Common myeloid progenitor, CD34-positive (primary cell): ENCODE measurements at regions not wholly inside any gene's neighbourhood (a gene's known extent, or its start where the extent isn't known, plus 50 kb on each side); places are given as distances from the start of the nearest gene placed in this dataset.

Experiments used
- CTCF ChIA-PET: fragments of 350-600 bp; sonication (Branson Sonifier 250); formaldehyde crosslinking; loops from one replicate; lab custom pipeline; 2021; ENCODE audit warnings: antibody characterized with exemption; lab: Charles Lee
- POLR2A ChIA-PET: fragments of 350-600 bp; sonication (Branson Sonifier 250); formaldehyde crosslinking; loops from one replicate; lab custom pipeline; 2021; ENCODE audit warnings: antibody characterized with exemption; lab: Charles Lee
- DNase-seq, 3 donors: peaks; one replicate each; pipeline versions ENCODE4 v3.0.0 to v3.0.0-alpha.2; 2013
- H3K27ac ChIP-seq, 2 experiments: 1 replicate in 1 of 2; 2 replicates in 1 of 2; pipeline ENCODE4 v1.7.0; 2013; ENCODE audit warnings: inconsistent platforms in 2 of 2, low read length in 2 of 2, mild to moderate bottlenecking in 2 of 2, low read depth in 1 of 2, moderate library complexity in 1 of 2; ENCODE audit not compliant: severe bottlenecking in 2 of 2, insufficient read depth in 1 of 2, poor library complexity in 1 of 2
- H3K27me3 ChIP-seq, 5 experiments: replicated peaks in 2 of 5; 1 replicate in 3 of 5; 2 replicates in 2 of 5; pipeline versions ENCODE4 v1.6.1 to v1.7.0; 2013; ENCODE audit warnings: low read length in 4 of 5, mild to moderate bottlenecking in 2 of 5, moderate library complexity in 2 of 5, inconsistent platforms in 1 of 5; ENCODE audit not compliant: insufficient read depth in 5 of 5, control insufficient read depth in 4 of 5
- H3K36me3 ChIP-seq, 4 experiments: 1 replicate in 2 of 4; 2 replicates in 2 of 4; pipeline versions ENCODE4 v1.6.1 to v1.7.0; 2013; ENCODE audit warnings: low read length in 3 of 4, control low read depth in 1 of 4, mild to moderate bottlenecking in 1 of 4; ENCODE audit not compliant: control insufficient read depth in 4 of 4, insufficient read depth in 4 of 4
- H3K4me1 ChIP-seq, 4 experiments: 1 replicate in 3 of 4; 2 replicates in 1 of 4; pipeline versions ENCODE4 v1.6.1 to v1.7.1; 2013; ENCODE audit warnings: low read length in 3 of 4, mild to moderate bottlenecking in 3 of 4, control low read depth in 1 of 4, inconsistent platforms in 1 of 4, moderate library complexity in 1 of 4; ENCODE audit not compliant: control insufficient read depth in 4 of 4, insufficient read depth in 4 of 4; ENCODE audit errors: control extremely low read depth in 1 of 4
- H3K4me3 ChIP-seq, 7 experiments: 1 replicate in 4 of 7; 2 replicates in 3 of 7; pipeline versions ENCODE4 v1.5.1 to v1.7.0; 2013; ENCODE audit warnings: mild to moderate bottlenecking in 7 of 7, low read length in 6 of 7, moderate library complexity in 6 of 7, inconsistent platforms in 2 of 7, low read depth in 2 of 7, control low read depth in 1 of 7; ENCODE audit not compliant: insufficient read depth in 4 of 7, control insufficient read depth in 1 of 7; ENCODE audit errors: extremely low read depth in 1 of 7
- H3K9me3 ChIP-seq, 5 experiments: 1 replicate in 4 of 5; 2 replicates in 1 of 5; pipeline versions ENCODE4 v1.6.1 to v1.7.1; 2013; ENCODE audit warnings: low read length in 4 of 5, mild to moderate bottlenecking in 2 of 5, inconsistent platforms in 1 of 5, low read depth in 1 of 5, moderate library complexity in 1 of 5; ENCODE audit not compliant: control insufficient read depth in 4 of 5, insufficient read depth in 2 of 5; ENCODE audit errors: control extremely low read depth in 1 of 5
- WGBS: methylation state at CpG from one replicate; pipeline ENCODE4 v1.1.5; 2013; ENCODE audit not compliant: insufficient coverage; 5-methylcytosine and 5-hydroxymethylcytosine counted together

DNA sequence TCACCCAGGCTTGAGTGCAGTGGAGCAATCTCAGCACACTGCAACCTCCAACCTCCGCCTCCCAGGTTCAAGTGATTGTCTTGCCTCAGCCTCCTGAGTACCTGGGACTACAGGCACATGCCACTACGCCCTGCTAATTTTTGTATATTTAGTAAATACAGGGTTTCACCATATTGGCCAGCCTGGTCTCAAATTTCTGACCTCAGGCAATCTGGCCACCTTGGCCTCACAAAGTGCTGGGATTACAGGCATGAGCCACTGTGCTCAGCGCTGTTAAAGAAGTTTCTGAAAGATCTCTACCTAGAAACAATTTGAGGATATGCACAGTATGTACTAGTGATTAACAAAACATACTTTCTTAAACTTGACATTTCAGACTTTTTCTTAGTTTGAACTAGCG is 182.6 kb upstream of the ESRRG start:
- Histone ChIP-seq H3K27me3 (peaks cover 0 to 3% (median 0%) of the 10 kb centered on the region in 5 experiments), H3K9me3 (no peaks in the 10 kb centered on the region), H3K27ac (no peak overlapping the region), H3K4me1 (no peaks in the 10 kb centered on the region), H3K4me3 (no peak overlapping the region), H3K36me3 (no peaks in the 10 kb centered on the region)
- POLR2A ChIA-PET = no interaction called here
- CTCF ChIA-PET = no interaction called here
- no peak for DNase-seq
- WGBS = 100% methylated on average over 1 of the region's 4 CpGs

DNA sequence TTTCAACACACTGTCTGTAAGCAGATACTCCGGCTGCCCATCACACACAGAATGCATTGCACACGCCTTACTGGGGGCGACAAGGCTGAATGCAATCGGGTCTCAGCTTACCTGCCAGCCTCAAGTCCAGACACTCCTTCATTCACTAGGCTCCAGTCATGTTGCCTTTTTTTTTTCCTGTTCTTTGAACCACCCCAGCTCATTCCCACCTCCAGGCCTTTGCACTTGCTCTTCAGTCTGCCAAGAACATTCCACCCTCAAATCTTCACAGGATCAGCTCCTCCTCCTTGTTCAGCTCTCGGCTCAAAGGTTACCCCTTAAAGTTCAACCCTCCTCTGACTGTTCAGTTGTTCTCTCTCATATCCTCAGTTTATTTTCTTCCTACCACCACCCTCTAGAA is 181.9 kb upstream of the ESRRG start:
- peaks cover 0 to 3% (median 0%) of the 10 kb centered on the region in 5 experiments for H3K27me3 ChIP-seq
- ChIA-PET POLR2A (no interaction called here), CTCF (no interaction called here)
- H3K36me3 ChIP-seq = no peaks in the 10 kb centered on the region
- no peak for DNase-seq
- H3K4me1 ChIP-seq = no peaks in the 10 kb centered on the region
- WGBS = 100% methylated on average over 4 of the region's 5 CpGs
- H3K4me3 ChIP-seq = no peak overlapping the region
- H3K27ac ChIP-seq = no peak overlapping the region
- H3K9me3 ChIP-seq = no peaks in the 10 kb centered on the region

DNA sequence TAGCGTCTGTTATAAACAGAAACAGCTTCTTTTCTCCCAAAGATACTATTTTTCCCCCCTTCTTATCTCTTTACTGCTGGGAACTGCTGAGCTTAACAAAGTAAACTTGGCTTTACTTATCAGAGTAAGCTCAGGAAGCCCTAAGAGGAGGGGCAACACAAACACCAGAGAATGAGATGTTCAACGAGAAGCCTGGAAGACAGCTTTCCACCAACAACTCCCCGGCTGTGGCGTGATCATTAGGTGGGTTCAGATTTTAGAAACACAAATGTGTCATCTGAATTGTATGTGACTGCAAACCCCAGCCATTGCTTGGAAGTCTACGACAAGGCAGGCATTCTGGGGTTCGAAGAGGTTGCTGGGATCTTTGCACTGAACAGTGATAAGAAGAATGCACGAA is 181.2 kb upstream of the ESRRG start:
- Histone ChIP-seq H3K27ac (no peak overlapping the region), H3K4me3 (no peak overlapping the region), H3K9me3 (no peaks in the 10 kb centered on the region), H3K36me3 (no peaks in the 10 kb centered on the region), H3K4me1 (no peaks in the 10 kb centered on the region), H3K27me3 (peaks cover 0 to 3% (median 0%) of the 10 kb centered on the region in 5 experiments)
- ChIA-PET CTCF (no interaction called here), POLR2A (no interaction called here)
- WGBS = 96% methylated on average over 6 of the region's 7 CpGs
- DNase-seq = no peak

DNA sequence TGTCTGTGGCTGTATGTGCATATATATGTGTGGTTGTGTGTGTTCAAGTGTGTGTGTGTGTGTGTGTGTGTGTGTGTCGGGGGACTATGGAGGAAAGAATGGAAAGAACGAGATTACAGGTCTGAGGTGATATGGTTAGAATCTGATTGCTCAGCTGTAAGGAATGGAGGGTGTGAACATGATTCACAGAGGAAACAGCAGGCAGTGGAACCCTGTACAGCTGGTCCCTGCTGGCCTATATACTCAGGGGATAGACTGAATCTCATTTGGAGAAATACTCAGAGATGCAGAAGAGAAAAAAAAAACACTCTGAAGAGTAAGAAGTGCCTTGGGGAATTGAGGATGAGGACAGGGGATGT is 180.1 kb upstream of the ESRRG start:
- ChIA-PET POLR2A (no interaction called here), CTCF (no interaction called here)
- Histone ChIP-seq H3K4me1 (no peaks in the 10 kb centered on the region), H3K36me3 (no peaks in the 10 kb centered on the region), H3K27me3 (peaks cover 0 to 3% (median 0%) of the 10 kb centered on the region in 5 experiments), H3K27ac (no peak overlapping the region), H3K4me3 (no peak overlapping the region), H3K9me3 (no peaks in the 10 kb centered on the region)
- WGBS = 100% methylated on average over 2 of the region's 2 CpGs
- no peak for DNase-seq

DNA sequence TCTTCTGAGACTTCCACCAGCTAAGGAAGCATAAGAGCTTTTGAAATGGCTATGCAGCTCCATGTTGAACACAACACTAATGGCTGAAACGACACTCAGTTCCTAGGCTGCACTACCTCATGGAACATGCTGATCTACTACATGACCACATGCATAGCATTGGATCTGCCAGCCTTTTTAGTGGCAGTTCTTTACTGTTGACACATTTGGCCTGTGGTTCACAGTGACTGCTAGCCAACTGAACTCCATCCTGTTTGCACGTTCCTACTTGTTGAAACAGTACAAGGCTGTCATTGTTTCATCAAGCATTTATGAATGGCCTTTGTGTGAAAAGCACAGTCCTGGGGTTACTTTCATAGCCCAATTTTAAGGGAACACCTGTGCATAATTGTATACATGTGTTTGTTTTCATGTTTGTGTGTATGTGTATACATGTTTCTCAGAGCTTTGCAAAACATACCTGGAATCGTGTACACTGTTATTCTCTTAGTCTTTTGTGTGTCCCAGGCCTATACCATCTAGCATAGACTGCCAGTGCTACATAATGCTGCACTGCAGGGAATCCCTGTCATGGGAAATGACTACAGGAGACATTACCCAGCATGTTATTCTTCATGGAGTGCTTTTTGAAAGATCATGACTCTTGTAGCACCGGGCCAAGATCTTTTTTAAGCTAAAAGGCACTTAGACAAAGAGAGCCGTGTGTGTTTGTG is 179.6 kb upstream of the ESRRG start:
- H3K4me1 ChIP-seq = no peaks in the 10 kb centered on the region
- peaks cover 0 to 3% (median 0%) of the 10 kb centered on the region in 5 experiments for H3K27me3 ChIP-seq
- POLR2A ChIA-PET = no interaction called here
- no peaks in the 10 kb centered on the region for H3K9me3 ChIP-seq
- H3K36me3 ChIP-seq = no peaks in the 10 kb centered on the region
- CTCF ChIA-PET = no interaction called here
- WGBS = 100% methylated on average over 3 of the region's 5 CpGs
- no peak overlapping the region for H3K27ac ChIP-seq
- no peak overlapping the region for H3K4me3 ChIP-seq
- DNase-seq = no peak

DNA sequence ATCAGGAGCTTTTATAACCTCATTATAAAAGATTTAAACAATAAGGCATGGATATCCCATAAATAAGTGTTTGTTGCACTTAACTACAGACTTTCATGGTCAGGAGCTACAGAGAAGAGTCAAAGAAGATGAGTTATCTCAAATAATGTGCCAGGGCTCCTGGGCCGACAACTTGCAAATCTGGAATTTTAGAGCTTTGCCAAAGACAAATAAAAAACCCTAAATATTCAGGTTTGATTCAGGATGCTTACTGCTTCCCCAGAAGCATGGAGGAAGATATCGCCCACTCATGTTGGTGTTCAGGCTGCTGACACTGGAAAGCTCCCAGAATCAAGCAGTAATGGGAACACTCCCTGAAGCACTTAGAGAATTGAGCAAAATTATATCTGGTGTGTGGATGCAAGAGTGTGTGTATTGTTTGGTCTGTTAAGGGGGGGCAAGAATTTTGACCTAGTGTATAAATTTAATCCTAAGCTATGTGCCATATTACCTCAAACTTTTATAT is 176.9 kb upstream of the ESRRG start:
- Histone ChIP-seq H3K9me3 (no peaks in the 10 kb centered on the region), H3K4me1 (no peaks in the 10 kb centered on the region), H3K4me3 (no peak overlapping the region), H3K36me3 (no peaks in the 10 kb centered on the region), H3K27me3 (peaks cover 0 to 3% (median 0%) of the 10 kb centered on the region in 5 experiments), H3K27ac (no peak overlapping the region)
- WGBS = 94% methylated on average over 2 of the region's 2 CpGs
- no peak for DNase-seq
- CTCF ChIA-PET = no interaction called here
- POLR2A ChIA-PET = no interaction called here

DNA sequence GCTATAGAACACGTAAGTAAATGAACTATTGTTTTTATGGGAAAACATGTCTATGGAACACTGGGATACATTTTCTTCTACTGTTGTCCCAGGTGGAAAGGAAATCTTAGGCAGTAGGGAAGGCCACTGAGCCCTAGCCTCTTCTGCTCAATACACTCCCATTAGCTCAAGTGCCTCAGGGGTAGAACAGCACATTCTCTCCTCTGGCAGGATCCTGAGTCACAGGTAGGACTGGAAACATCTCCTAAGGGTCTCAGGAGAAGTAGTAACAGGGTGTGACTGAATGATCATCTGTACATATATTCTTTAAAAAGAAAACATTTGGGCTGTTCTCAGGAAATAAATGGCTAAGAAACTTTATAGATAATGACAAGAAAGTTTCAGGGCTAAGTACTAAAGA is 175.6 kb upstream of the ESRRG start:
- no peaks in the 10 kb centered on the region for H3K36me3 ChIP-seq
- H3K27ac ChIP-seq = no peak overlapping the region
- POLR2A ChIA-PET = no interaction called here
- no peaks in the 10 kb centered on the region for H3K4me1 ChIP-seq
- DNase-seq = no peak
- no peak overlapping the region for H3K4me3 ChIP-seq
- no CpG with 5 or more reads among the region's 1 CpG for WGBS
- no peaks in the 10 kb centered on the region for H3K9me3 ChIP-seq
- peaks cover 0 to 3% (median 0%) of the 10 kb centered on the region in 5 experiments for H3K27me3 ChIP-seq
- CTCF ChIA-PET = no interaction called here
